ENCODE measurements at regions not wholly inside any gene's neighbourhood (a gene's known extent, or its start where the extent isn't known, plus 50 kb on each side); places are given as distances from the start of the nearest gene placed in this dataset.

DNA sequence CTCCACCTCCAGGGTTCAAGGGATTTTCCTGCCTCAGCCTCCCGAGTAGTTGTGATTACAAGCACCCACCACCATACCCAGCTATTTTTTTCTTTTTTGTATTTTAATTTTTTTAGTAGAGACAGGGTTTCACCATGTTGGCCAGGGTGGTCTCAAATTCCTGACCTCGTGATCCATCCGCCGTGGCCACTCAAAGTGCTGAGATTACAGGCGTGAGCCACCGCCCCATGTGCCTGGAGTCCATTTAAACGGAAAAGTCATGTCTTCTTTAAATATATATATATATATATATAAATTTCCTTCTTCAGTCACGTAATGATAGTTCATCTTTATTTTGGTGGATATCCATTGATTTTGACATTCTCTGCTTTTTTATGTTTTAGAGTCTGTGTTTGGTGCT, 264.0 kb upstream of the PITX2 start:
- H3K9me3 ChIP-seq (ENCODE audit: insufficient read depth, low read length, severe bottlenecking): no peaks in the 10 kb centered on the region
- no peaks in the 10 kb centered on the region for H3K27me3 ChIP-seq (ENCODE audit: insufficient read depth, low read length, poor library complexity)
- no peak for ATAC-seq (ENCODE audit: insufficient read depth, low read depth)
- H3K9ac ChIP-seq (ENCODE audit: low read depth, low read length): no peak overlapping the region
- no peaks in the 10 kb centered on the region for H3K36me3 ChIP-seq (ENCODE audit: insufficient read depth, low read length)
- no peaks in the 10 kb centered on the region for H4K20me1 ChIP-seq (ENCODE audit: insufficient read depth, low read length)
- H3K4me3 ChIP-seq (ENCODE audit: low read depth in 1 of 2, low read length in 2 of 2): no peak overlapping the region
- DNase-seq: no peak
- no peak overlapping the region for H2AFZ ChIP-seq (ENCODE audit: low read depth, low read length)
- no peak overlapping the region for H3K4me2 ChIP-seq (ENCODE audit: insufficient read depth, low read length)
- H3K27ac ChIP-seq (ENCODE audit: low read length): no peak overlapping the region
- H3K79me2 ChIP-seq (ENCODE audit: insufficient read depth, low read length): no peaks in the 10 kb centered on the region
- no peaks in the 10 kb centered on the region for H3K4me1 ChIP-seq (ENCODE audit: insufficient read depth, low read length)
- TF ChIP-seq EZH2 (IDR thresholded peaks at IDR 0.05; ENCODE audit: borderline replicate concordance, low read depth, low read length, severe bottlenecking): no peak
- TF ChIP-seq, protein P1, sequence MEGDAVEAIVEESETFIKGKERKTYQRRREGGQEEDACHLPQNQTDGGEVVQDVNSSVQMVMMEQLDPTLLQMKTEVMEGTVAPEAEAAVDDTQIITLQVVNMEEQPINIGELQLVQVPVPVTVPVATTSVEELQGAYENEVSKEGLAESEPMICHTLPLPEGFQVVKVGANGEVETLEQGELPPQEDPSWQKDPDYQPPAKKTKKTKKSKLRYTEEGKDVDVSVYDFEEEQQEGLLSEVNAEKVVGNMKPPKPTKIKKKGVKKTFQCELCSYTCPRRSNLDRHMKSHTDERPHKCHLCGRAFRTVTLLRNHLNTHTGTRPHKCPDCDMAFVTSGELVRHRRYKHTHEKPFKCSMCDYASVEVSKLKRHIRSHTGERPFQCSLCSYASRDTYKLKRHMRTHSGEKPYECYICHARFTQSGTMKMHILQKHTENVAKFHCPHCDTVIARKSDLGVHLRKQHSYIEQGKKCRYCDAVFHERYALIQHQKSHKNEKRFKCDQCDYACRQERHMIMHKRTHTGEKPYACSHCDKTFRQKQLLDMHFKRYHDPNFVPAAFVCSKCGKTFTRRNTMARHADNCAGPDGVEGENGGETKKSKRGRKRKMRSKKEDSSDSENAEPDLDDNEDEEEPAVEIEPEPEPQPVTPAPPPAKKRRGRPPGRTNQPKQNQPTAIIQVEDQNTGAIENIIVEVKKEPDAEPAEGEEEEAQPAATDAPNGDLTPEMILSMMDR (IDR thresholded peaks at IDR 0.05; ENCODE audit: borderline replicate concordance, extremely low read depth, low read length, poor library complexity, severe bottlenecking): no peak

DNA sequence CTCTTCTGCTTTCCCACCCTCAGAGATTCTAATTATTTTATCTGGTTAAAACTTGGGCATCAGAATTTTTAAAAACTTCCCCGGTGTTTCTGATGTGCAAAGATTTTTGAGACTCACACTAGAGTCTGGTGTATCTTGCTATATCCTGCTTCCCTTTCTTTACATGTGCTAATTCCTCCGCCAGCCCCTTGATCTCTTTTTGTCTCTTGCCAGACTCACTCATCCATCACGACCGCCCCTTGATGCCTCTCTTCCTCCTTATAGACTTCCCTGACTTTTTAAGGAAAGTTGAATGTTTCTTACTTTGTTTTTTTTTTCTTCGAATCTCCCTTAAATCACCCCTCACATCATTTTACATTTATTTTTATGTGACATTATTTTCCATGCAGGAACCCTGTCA, 274.9 kb upstream of the PITX2 start:
- no peaks in the 10 kb centered on the region for H3K36me3 ChIP-seq (ENCODE audit: insufficient read depth, low read length)
- ATAC-seq (ENCODE audit: insufficient read depth, low read depth) (no peak), DNase-seq (no peak)
- no peak overlapping the region for H3K9ac ChIP-seq (ENCODE audit: low read depth, low read length)
- H2AFZ ChIP-seq (ENCODE audit: low read depth, low read length): no peak overlapping the region
- H3K4me2 ChIP-seq (ENCODE audit: insufficient read depth, low read length): no peak overlapping the region
- TF ChIP-seq EZH2 (IDR thresholded peaks at IDR 0.05; ENCODE audit: borderline replicate concordance, low read depth, low read length, severe bottlenecking): no peak
- TF ChIP-seq, protein P1 (IDR thresholded peaks at IDR 0.05; ENCODE audit: borderline replicate concordance, extremely low read depth, low read length, poor library complexity, severe bottlenecking): no peak
- H3K27ac ChIP-seq (ENCODE audit: low read length): no peak overlapping the region
- no peaks in the 10 kb centered on the region for H4K20me1 ChIP-seq (ENCODE audit: insufficient read depth, low read length)
- no peaks in the 10 kb centered on the region for H3K4me1 ChIP-seq (ENCODE audit: insufficient read depth, low read length)
- H3K9me3 ChIP-seq (ENCODE audit: insufficient read depth, low read length, severe bottlenecking): no peaks in the 10 kb centered on the region
- no peak overlapping the region for H3K4me3 ChIP-seq (ENCODE audit: low read depth in 1 of 2, low read length in 2 of 2)
- peaks cover 8% of the 10 kb centered on the region for H3K27me3 ChIP-seq (ENCODE audit: insufficient read depth, low read length, poor library complexity)
- no peaks in the 10 kb centered on the region for H3K79me2 ChIP-seq (ENCODE audit: insufficient read depth, low read length)

DNA sequence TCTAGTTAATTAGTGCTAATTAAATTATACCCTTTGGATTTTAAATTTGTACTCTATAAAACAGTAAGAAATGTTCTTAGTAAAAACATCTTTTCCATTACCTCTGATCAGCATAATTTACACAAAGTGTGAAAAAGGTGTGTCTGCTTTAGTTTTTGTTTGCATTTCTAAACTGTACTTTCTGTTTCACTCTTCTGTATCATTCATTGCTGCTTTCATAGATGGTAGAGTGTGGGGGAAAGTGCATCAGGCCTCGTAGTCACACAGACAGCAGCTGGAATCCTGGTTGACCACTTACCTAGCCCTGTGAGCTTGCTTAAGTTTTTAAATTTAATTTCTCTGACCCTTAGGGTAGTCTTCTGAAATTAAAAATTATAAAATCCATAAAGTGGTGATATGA, 275.4 kb upstream of the PITX2 start:
- DNase-seq: no peak
- no peak overlapping the region for H2AFZ ChIP-seq (ENCODE audit: low read depth, low read length)
- no peak overlapping the region for H3K4me2 ChIP-seq (ENCODE audit: insufficient read depth, low read length)
- H3K4me3 ChIP-seq (ENCODE audit: low read depth in 1 of 2, low read length in 2 of 2): no peak overlapping the region
- ATAC-seq (ENCODE audit: insufficient read depth, low read depth): no peak
- H4K20me1 ChIP-seq (ENCODE audit: insufficient read depth, low read length): no peaks in the 10 kb centered on the region
- H3K36me3 ChIP-seq (ENCODE audit: insufficient read depth, low read length): no peaks in the 10 kb centered on the region
- H3K79me2 ChIP-seq (ENCODE audit: insufficient read depth, low read length): no peaks in the 10 kb centered on the region
- no peak overlapping the region for H3K9ac ChIP-seq (ENCODE audit: low read depth, low read length)
- no peaks in the 10 kb centered on the region for H3K4me1 ChIP-seq (ENCODE audit: insufficient read depth, low read length)
- TF ChIP-seq, protein P1 (IDR thresholded peaks at IDR 0.05; ENCODE audit: borderline replicate concordance, extremely low read depth, low read length, poor library complexity, severe bottlenecking): no peak
- TF ChIP-seq EZH2 (IDR thresholded peaks at IDR 0.05; ENCODE audit: borderline replicate concordance, low read depth, low read length, severe bottlenecking): no peak
- peaks cover 9% of the 10 kb centered on the region for H3K27me3 ChIP-seq (ENCODE audit: insufficient read depth, low read length, poor library complexity)
- no peak overlapping the region for H3K27ac ChIP-seq (ENCODE audit: low read length)
- no peaks in the 10 kb centered on the region for H3K9me3 ChIP-seq (ENCODE audit: insufficient read depth, low read length, severe bottlenecking)

DNA sequence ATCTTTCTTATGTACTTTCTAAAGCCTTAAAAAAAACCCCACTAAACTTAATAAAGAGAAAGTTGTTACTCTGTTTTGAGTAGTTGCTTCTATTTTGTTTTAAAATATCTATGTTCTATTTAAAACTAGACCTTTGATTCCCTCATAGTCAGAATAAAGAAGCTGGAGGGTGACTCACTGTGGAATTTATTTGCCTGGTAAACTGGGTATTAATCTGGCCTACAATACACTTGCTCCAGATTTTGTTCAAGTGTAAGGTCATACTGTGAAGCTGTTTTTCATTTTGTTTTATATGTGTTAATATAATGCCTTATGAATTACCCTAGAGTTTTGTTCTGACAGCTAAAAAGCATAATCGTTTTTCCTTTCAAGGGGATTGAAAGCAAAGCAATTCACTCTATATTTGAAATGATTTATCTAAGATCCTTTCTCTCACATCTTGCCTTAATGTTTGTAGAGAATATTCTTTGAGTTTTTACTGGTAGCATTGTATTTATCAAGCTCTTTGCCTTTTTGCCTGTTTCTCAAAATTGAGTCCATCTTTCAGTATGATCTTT, 277.4 kb upstream of the PITX2 start:
- Histone ChIP-seq H3K79me2 (ENCODE audit: insufficient read depth, low read length) (no peaks in the 10 kb centered on the region), H3K4me3 (ENCODE audit: low read depth in 1 of 2, low read length in 2 of 2) (no peak overlapping the region), H3K27ac (ENCODE audit: low read length) (no peak overlapping the region), H3K4me2 (ENCODE audit: insufficient read depth, low read length) (no peak overlapping the region), H3K9me3 (ENCODE audit: insufficient read depth, low read length, severe bottlenecking) (no peaks in the 10 kb centered on the region), H3K4me1 (ENCODE audit: insufficient read depth, low read length) (no peaks in the 10 kb centered on the region), H2AFZ (ENCODE audit: low read depth, low read length) (no peak overlapping the region), H3K27me3 (ENCODE audit: insufficient read depth, low read length, poor library complexity) (peaks cover 9% of the 10 kb centered on the region), H3K36me3 (ENCODE audit: insufficient read depth, low read length) (no peaks in the 10 kb centered on the region), H3K9ac (ENCODE audit: low read depth, low read length) (no peak overlapping the region), H4K20me1 (ENCODE audit: insufficient read depth, low read length) (no peaks in the 10 kb centered on the region)
- ATAC-seq (ENCODE audit: insufficient read depth, low read depth): no peak
- no peak for DNase-seq
- no peak for TF ChIP-seq EZH2 (IDR thresholded peaks at IDR 0.05; ENCODE audit: borderline replicate concordance, low read depth, low read length, severe bottlenecking)
- TF ChIP-seq, protein P1 (IDR thresholded peaks at IDR 0.05; ENCODE audit: borderline replicate concordance, extremely low read depth, low read length, poor library complexity, severe bottlenecking): no peak

Data from DND-41 (cell line).